ENCODE measurements at regions not wholly inside any gene's neighbourhood (a gene's known extent, or its start where the extent isn't known, plus 50 kb on each side); places are given as distances from the start of the nearest gene placed in this dataset.

GRCh38 chr13:54901316-54901715 lies 1872.7 kb downstream of the OLFM4 start:
- TF ChIP-seq TAF1 (IDR thresholded peaks at IDR 0.05; ENCODE audit: low read depth, low read length) (no peak), EP300 (IDR thresholded peaks at IDR 0.05; ENCODE audit: borderline replicate concordance in 1 of 2, low read depth in 2 of 2, low read length in 2 of 2) (no peak), YY1 (IDR thresholded peaks at IDR 0.05; ENCODE audit: low read depth, low read length) (no peak), POLR2A (IDR thresholded peaks at IDR 0.05; ENCODE audit: control extremely low read depth in 1 of 2, low read depth in 2 of 2, low read length in 2 of 2) (no peak)

Measured in H1 (cell line).